Chondrocyte (in vitro differentiated cells): ENCODE measurements at regions not wholly inside any gene's neighbourhood (a gene's known extent, or its start where the extent isn't known, plus 50 kb on each side); places are given as distances from the start of the nearest gene placed in this dataset.

Experiments used
- DNase-seq: peaks from one replicate; pipeline ENCODE4 v3.0.0; 2021; ENCODE audit warnings: mixed read lengths, low spot score
- H3K27ac Mint-ChIP-seq: one replicate; pipeline ENCODE4 v1.8.0; 2021; ENCODE audit warnings: mild to moderate bottlenecking, moderate library complexity, mixed read lengths; ENCODE audit not compliant: unreplicated experiment
- H3K27me3 Mint-ChIP-seq: 2 replicates; pipeline ENCODE4 v1.8.0; 2021; ENCODE audit warnings: low read depth, mixed read lengths
- H3K36me3 Mint-ChIP-seq: 2 replicates; pipeline ENCODE4 v1.8.0; 2021; ENCODE audit warnings: low read depth, mixed read lengths
- H3K4me1 Mint-ChIP-seq: 2 replicates; pipeline ENCODE4 v1.8.0; 2021; ENCODE audit warnings: low read depth, mild to moderate bottlenecking, mixed read lengths
- H3K4me3 Mint-ChIP-seq: one replicate; pipeline ENCODE4 v1.8.0; 2021; ENCODE audit warnings: mild to moderate bottlenecking, moderate library complexity, mixed read lengths; ENCODE audit not compliant: unreplicated experiment
- H3K9me3 Mint-ChIP-seq: 2 replicates; pipeline ENCODE4 v1.8.0; 2021; ENCODE audit warnings: low read depth, mixed read lengths
- CTCF ChIP-seq: fragments of 200-600 bp; sonication (generic); IDR thresholded peaks from 2 replicates; pipeline ENCODE4 v1.5.0; 2021; ENCODE audit warnings: antibody characterized with exemption, mild to moderate bottlenecking, moderate library complexity

- Mint-ChIP-seq H3K27ac (no peak overlapping the region), H3K9me3 (peaks cover 18% of the 10 kb centered on the region), H3K4me1 (peaks cover 3% of the 10 kb centered on the region), H3K4me3 (no peak overlapping the region), H3K27me3 (no peaks in the 10 kb centered on the region), H3K36me3 (peaks cover 7% of the 10 kb centered on the region)
- no peak for TF ChIP-seq CTCF
- no peak for DNase-seq
These were observed 52.9 kb upstream of the RNU6-1 start for GRCh38 chr15:67892559-67893377.

GRCh38 chr15:67895237-67895636 is 55.4 kb upstream of the RNU6-1 start:
- H3K27me3 Mint-ChIP-seq, result no peaks in the 10 kb centered on the region
- peaks cover 2% of the 10 kb centered on the region for H3K36me3 Mint-ChIP-seq
- DNase-seq, result no peak
- no peak overlapping the region for H3K27ac Mint-ChIP-seq
- no peak overlapping the region for H3K4me3 Mint-ChIP-seq
- peaks cover 4% of the 10 kb centered on the region for H3K4me1 Mint-ChIP-seq
- TF ChIP-seq CTCF, result no peak
- peaks cover 11% of the 10 kb centered on the region for H3K9me3 Mint-ChIP-seq

- peaks cover 4% of the 10 kb centered on the region for H3K4me1 Mint-ChIP-seq
- H3K27me3 Mint-ChIP-seq, result no peaks in the 10 kb centered on the region
- no peak overlapping the region for H3K27ac Mint-ChIP-seq
- DNase-seq, result no peak
- H3K9me3 Mint-ChIP-seq, result peaks cover 8% of the 10 kb centered on the region
- no peak overlapping the region for H3K4me3 Mint-ChIP-seq
- H3K36me3 Mint-ChIP-seq, result peaks cover 2% of the 10 kb centered on the region
- TF ChIP-seq CTCF, result no peak
These were observed 57.9 kb upstream of the RNU6-1 start for GRCh38 chr15:67897646-67898339.

- Mint-ChIP-seq H3K4me3 (no peak overlapping the region), H3K27ac (no peak overlapping the region)
- no peak for TF ChIP-seq CTCF
These were observed 59.9 kb upstream of the RNU6-1 start for GRCh38 chr15:67899596-67900283.

GRCh38 chr15:67900621-67901147 is 60.8 kb upstream of the RNU6-1 start:
- H3K9me3 Mint-ChIP-seq, result peaks cover 3% of the 10 kb centered on the region
- H3K36me3 Mint-ChIP-seq, result peaks cover 2% of the 10 kb centered on the region
- TF ChIP-seq CTCF, result no peak
- no peaks in the 10 kb centered on the region for H3K27me3 Mint-ChIP-seq
- no peak for DNase-seq
- no peak overlapping the region for H3K4me3 Mint-ChIP-seq
- peaks cover 4% of the 10 kb centered on the region for H3K4me1 Mint-ChIP-seq
- H3K27ac Mint-ChIP-seq, result no peak overlapping the region

More at GRCh38 chr15:67899596-67900283, 59.9 kb upstream of the RNU6-1 start:
- Mint-ChIP-seq H3K9me3 (peaks cover 8% of the 10 kb centered on the region), H3K36me3 (peaks cover 4% of the 10 kb centered on the region), H3K27me3 (no peaks in the 10 kb centered on the region), H3K4me1 (peaks cover 4% of the 10 kb centered on the region)
- no peak for DNase-seq
